Amygdala (tissue), 56 donors: ENCODE measurements at regions not wholly inside any gene's neighbourhood (a gene's known extent, or its start where the extent isn't known, plus 50 kb on each side); places are given as distances from the start of the nearest gene placed in this dataset.

Source experiments
- DNase-seq, 56 donors: peaks; one replicate each; lab custom pipeline; 2025; lab: John Stamatoyannopoulos, UW

DNA sequence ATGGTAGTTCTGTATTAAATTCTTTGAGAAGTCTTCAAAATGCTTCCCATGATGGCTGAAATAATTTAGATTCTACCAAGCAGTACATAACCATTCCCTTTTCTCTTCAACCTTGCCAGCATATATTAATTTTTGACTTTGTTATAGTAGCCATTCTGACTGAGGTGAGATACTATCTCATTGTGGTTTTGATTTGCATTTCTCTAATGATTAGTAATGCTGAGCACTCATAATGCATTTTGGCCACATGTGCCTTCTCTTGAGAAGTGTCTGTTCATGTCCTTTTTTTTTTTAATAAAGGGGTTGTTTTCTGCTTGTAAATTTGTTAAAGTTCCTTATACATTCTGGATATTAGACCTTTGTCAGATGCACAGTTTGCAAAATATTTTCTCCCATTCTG lies 173.9 kb downstream of the CALCRL start:
- DNase-seq = no peak

DNA sequence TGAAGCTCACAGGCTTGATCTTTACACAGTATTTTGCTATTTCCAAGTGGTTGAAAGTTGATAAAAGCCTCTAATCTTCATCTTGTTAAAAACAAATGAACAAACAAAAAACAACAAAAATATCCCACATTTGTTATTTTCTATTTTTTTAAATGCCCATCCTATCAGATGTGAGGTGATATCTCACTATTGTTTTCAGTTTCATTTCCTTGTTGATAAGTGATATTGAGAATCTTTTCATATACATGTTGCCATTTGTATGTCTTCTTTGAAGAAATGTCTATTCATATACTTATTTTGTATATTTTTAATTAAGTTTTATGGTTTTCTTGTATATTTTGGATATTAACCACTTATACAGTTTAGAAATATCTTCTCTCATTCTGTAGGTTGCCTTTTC lies 175.8 kb downstream of the CALCRL start:
- no peak for DNase-seq

DNA sequence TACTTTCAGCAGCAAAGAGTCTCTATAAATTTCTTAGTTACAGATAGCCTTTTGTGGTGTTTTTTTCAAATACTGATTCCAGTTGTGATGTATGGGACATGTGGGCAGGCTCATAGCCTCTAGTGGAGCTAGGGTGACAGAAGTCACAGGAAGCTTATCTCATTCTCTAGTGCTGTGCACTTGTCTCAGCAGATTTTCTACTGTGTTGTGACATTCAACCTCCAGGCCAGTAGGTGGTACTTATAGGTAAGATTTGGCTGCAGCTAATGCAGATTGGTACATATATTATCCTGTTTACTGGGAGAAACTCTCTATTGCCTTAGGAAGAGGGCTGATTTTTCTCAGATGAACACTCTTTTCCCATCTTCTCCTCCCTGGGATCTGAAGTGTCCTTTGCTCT lies 176.2 kb downstream of the CALCRL start:
- DNase-seq = no peak

DNA sequence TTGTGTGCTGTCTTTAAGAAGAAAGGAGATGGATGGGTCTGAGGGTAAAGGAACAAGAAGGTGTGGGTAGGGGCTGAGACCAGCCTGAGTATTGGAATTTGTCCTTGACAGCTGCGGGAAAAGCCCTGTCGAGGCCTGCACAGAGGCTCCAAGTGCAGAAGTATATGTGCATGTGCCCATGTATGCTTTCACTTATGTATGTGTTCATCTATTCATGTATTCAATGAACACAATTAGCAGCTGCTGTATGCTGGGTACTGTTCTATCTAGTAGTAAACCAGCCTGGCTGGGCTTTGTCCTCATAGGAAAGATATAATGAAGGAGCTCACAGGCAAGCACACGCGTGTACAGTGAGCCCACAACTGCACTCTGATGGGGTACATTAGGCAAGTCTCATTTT lies 181.4 kb downstream of the CALCRL start:
- DNase-seq = no peak

DNA sequence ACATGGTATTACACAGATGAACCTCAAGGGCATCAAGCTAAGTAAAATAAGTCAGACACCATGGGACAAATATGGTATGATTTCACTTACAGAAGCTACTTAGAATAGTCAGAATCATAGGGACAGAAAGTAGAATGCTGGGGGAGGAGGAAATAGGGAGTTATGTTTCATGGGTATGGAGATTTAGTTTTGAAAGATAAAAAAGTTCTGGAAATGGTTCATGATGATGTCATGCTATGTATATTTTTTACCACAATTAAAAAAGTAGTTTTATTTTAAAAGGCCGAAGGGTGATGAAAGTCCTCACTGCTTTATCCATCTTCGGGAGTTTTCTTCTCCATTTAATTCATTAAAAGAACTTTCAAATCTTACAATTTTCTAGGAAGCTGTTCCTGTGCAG lies 181.9 kb downstream of the CALCRL start:
- no peak for DNase-seq

DNA sequence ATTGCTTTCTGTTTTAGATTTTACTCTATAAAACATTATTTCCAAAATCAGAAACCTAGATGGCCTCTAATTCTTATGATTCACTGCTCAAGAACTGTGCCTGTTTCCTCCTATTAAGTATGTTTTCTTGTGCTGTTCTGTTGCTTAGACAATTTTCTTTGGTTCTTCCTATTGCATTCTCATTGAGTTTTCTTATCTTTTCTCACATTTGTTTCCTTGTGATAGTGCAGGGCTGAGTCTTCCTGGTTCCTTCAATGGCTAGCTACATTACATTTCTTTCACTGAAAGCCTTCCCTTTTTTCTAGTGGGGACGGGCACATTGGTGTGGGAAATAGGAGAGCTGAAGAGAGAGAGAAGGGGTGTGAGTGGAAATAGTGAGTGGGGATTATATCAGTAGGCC lies 183.4 kb downstream of the CALCRL start:
- no peak for DNase-seq

DNA sequence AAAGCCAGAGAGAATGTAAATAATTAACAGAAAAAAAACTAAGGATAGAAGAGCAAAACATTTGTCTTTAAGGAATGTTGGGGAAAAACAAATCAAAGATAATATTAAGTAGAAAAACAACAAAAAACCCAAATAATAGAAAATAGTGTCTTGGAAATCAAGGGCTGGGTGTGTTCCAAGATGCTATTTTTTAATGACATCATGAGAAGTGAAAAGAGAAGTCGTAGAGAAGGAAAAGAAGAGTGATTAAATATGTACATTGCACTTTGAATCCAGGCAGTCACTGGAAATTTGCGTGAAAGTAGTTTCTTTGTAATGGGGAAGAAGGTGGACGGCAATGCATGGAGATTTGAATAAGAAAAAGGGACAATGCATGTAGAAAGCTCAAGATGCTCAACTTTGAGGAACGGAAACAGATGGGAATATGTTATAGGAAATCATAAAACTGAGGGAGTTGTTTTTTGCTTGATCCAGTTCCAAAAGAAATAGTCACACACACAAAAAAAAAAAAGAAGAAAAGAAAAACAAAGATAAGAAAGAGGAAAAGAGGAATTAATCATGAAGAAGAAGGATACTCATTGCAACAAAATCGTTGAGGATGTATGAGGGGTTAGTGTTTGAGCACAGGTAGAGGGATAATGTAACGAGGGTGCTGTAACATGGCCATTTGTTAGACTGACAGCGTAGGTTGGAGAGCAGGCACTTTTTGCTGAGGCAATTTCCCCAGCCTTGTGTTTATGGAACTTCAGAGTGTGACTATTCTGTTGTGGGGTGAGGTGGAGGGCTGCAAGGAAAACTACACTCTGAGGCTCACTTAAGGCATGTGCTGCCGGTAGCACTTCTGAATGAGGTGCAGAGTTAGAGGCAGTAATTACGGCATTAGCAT lies 184.1 kb downstream of the CALCRL start:
- DNase-seq = no peak

DNA sequence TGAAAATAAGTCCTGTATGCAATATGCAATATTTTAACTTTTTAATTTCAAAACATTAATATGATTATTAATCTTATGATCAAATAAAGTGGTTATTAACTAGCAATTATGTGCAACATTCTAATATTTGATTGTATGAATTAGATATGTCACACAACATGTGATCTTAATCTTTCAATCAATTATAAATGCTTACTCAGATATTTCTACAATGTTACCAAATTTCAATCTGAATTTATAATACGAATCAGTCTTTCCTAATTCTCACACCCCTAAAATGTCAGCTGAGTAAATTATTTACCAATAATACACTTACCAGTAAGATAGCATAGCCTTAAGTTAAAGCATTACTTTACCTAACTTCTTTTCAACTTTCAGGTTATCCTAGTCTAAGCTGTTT lies 186.3 kb downstream of the CALCRL start:
- no peak for DNase-seq

DNA sequence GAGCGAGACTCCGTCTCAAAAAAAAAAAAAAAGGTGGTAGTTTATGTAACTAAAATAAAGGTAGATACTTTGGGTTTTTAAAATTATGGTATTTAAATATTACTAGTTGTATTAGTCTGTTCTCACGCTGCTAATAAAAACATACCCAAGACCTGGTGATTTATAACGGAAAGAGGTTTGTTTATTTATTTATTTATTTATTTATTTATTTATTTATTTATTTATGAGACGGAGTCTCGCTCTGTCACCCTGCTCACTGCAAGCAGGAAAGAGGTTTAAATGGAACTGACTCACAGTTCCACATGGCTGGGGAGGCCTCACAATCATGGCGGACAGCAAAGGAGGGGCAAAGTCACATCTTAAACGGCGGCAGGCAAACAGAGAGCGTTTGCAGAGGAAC lies 196.0 kb downstream of the CALCRL start:
- DNase-seq = no peak

DNA sequence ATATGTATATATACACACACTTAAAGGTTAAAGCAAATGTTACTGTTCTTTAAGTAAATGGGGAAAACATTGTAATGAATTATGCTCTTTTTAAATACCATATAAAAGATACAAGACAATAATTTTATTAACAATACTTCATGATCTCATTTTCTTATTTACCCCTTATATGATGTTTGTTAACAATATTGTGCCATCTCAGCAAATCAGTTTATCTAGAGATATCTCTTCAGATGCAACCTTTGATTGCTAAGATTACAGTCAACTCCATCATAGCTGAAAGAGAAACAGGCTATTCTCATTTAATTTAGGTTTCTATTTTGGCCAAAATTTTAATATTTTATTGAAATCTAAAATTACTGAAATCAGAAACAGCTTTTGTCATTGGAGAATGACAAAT lies 197.9 kb downstream of the CALCRL start:
- DNase-seq = no peak

DNA sequence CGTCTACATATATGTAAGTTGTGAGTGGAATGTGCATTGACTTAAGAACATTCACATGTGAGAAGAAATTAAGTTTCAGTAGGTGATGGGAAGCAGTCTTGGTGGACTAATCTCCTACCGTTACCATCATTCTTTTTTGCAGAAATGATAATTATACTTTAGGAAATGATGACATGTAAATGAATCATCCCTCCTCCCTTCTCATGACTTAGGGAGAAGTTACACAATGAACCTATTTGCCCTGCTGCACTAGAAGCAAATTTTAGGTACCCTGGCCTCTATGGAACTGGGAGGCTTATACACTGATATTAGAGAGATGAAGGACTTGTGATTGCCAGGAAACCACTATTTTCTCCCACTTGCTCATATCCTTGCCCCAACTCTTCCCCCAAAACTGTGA lies 214.2 kb downstream of the CALCRL start:
- no peak for DNase-seq

DNA sequence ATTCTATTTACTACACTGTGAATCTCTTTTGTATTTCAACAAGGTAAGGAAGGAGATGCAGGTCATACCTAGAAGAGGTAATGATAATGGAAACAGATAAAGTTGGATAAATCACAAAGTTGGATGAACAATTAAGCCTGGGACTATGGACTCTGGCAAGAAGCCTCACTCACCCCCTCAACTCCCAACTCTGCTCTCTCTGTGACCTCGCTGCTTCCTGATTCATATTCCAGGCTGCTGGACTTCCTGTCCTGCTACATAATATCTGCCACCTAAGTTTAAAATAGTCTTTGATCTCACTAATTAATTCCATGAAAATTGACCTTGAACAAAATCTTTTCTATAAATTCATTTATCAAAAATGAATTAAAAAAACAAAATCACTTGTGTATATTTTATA lies 215.3 kb downstream of the CALCRL start:
- no peak for DNase-seq

DNA sequence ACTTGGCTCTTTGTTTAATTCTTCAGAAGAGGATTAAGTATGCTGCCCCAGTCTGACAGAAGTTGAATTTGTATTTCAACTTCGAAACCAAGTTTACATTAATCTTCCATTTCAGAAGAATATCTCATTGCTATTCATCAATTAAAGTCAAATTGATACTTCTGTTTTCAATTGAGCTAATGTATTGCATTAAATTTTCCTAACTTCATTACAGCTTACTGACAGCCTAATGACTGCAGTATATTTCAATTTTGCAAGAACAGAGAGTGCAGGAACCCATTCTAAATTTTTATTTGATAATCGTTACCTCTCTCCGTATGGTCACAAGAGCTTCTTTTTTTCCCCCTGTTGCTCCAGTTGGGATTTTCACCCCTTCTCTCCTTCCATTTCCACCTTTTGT lies 218.0 kb downstream of the CALCRL start:
- DNase-seq = no peak

DNA sequence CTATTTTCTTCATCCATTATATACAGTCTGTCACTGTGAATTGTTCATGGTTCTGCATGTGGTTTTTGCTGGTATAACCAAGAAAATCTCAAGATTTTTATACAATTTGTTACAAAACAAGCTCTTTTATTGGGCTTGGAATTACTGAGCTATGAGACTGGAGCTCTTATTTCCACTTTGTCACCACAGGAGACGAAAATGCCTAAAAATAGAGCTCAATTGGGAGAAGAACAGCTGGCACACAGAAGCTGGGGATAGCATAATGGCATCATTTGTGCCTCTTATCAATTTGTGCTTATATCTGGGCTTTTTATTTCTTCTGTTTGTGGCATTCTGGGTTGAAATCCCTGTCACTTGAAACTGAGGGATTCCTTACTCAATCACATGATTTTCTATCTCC lies 219.1 kb downstream of the CALCRL start:
- no peak for DNase-seq

DNA sequence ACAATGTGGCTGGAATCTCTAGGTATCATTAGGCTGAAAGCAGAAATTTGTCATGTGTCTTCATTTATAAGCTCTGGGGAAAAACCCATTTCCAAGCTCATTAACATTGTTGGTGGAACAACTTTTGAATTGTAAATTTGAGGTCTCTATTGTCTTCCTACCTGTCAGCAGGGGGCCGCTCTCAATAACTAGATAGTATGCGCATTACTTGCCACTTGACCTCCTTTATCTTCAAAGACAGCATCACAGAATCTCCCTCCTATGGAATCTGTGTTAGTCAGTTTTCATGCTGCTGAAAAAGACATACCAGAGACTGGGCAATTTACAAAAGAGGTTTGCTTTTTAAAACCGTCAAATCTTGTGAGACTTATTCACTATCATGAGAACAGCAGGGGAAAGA lies 223.1 kb downstream of the CALCRL start:
- no peak for DNase-seq

DNA sequence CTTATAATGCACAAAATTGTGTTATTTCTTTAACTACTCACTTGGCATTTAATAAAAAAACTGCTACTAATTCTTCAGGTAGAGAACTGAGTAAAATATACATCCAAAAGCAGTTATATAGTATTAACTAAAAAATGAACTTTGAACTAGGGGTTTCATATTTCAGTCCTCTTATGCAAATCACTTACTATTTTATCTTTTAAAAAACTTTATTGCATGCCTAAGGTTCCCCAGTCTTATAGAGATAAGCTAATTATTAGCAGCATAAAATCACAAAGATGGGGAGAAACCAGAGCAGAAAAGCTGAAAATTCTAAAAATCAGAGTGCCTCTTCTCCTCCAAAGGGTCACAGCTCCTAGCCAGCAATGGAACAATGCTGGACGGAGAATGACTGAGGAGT lies 228.0 kb downstream of the CALCRL start:
- no peak for DNase-seq

DNA sequence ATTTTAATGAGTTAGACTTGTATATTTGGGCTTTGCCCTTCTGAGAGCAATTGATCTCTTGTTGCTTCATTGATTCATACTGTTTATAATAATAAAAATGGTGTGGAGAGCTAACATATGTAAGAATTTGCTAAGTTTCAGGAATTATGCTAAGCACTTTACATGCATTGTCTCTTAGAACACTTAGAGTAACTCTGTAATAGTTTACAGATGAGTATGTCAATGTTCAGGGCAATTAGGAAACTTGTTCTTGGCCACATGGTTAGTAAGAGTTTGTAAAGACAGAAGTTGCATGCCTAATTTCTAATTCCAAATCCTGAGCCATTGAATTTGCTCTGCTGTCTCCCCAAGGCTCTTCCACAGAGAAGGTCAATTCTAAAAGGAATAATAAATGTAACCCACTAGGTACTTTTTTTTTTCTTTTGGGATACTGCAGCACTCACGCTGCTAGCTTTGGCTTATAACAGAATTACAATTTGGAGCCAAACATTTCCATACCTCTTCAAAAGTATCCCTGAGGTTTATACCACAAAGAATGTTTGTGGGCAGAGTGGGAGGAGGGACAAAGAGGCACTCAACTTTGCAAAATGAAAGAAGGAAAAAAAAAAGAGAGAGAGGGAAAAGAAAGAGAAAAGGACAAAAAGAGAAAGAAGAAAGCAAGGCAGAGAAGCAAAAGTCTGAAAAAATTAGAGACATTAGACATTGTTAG lies 232.4 kb downstream of the CALCRL start:
- no peak for DNase-seq

DNA sequence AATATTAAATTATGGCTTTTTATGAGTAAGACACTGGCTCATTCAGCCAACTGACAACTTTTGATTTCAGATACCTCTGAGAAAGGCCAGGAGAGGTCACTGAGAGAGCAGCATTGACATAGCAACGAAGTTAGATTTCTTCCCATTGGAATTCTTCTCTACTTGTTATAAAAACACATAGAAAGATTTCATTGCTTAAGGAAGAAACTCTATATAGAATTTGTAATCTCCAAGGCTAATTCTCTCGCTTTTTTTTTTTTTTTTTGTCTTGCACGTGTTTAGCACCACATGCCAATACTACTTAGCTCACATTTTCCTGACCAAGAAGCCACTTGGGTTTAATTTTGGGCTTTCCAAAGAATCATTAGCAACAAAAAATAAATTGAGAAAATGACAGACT lies 233.7 kb downstream of the CALCRL start:
- no peak for DNase-seq

DNA sequence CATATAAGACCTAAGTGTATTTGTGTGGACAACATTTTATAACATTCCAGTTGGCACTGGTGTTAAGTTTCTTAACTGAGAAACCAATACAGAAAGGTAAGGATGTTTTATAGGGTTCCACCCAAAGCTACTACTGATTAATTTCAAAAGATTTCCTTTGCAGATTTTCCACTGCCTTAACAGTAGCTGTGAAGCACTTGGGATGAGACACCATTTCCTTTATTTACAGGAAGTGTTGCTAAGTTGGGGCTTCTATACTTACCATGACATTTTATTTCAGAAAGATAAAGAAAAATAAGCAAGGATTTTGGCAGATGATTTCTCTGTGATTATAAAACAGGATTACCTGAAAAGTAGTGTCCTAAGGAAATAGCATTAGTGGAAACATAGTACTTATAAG lies 234.3 kb downstream of the CALCRL start:
- no peak for DNase-seq

DNA sequence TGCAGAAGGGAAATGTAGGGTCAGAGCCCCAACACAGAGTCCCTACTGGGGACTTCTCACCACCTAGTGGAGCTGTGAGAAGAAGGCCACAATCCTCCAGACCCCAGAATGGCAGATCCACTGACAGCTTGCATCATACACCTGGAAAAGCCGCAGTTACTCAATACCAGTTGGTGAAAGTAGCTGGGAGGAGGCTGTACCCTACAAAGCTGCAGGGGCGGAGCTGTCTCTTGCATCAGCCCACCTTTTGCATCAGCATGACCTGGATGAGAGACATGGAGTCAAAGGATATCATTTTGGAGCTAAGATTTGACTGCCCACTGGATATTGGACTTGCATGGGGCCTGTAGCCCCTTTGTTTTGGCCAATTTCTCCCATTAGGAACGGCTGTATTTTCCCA lies 237.3 kb downstream of the CALCRL start:
- DNase-seq = no peak

DNA sequence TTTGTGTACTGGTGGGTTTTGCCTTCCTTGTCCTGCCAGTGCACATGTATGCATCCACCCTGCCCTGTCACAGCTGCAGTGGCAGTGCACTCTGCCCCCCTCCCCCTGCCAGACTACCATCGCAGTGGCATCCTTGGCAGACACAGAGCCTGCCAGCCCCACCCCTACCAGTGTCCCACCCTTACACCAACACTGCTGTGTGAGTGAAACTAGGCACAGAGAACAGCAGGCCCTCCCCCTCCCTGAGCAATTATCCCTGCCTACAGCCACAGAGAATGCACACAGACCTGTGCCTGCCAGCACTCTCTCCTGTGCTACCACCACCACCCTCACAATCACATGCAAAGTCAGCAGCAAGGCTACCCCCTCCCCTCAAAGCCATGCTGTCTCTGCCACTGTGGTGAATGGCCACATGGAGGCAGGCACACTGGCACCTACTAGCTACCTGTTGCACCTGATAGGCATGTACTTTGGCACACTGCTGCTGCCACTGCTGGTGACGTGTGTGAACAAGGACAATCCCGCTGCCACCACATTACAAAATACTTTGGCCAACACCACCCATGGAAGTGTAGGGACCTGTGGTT lies 239.8 kb downstream of the CALCRL start:
- DNase-seq = no peak

DNA sequence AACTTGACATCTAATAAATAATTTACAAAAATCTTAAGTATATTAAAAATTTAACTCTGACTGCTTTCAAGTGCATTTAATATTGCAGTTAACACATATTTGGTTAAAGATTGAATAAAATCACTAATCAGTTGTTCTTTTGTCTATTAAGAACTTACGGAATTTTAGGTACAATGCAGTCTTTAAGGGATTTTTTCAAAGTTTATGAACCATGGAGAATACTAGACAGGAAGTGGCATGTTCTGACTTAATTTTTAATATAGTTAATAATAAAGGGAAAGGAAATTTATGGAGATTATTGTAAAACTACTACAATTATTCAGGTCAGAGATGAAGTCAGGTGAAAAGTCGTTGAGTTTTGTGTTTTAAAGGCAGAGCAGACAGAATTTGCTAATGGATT lies 240.9 kb downstream of the CALCRL start:
- DNase-seq = no peak
